NCI-H526 (cell line): ENCODE measurements at regions not wholly inside any gene's neighbourhood (a gene's known extent, or its start where the extent isn't known, plus 50 kb on each side); places are given as distances from the start of the nearest gene placed in this dataset.
A peak's percentile ranks its signal among the peaks of the same experiment; 100 is the strongest.

Experiments used
- DNase-seq, 2 experiments: peaks; one replicate each; lab custom pipeline; 2025; lab: John Stamatoyannopoulos, UW

DNA sequence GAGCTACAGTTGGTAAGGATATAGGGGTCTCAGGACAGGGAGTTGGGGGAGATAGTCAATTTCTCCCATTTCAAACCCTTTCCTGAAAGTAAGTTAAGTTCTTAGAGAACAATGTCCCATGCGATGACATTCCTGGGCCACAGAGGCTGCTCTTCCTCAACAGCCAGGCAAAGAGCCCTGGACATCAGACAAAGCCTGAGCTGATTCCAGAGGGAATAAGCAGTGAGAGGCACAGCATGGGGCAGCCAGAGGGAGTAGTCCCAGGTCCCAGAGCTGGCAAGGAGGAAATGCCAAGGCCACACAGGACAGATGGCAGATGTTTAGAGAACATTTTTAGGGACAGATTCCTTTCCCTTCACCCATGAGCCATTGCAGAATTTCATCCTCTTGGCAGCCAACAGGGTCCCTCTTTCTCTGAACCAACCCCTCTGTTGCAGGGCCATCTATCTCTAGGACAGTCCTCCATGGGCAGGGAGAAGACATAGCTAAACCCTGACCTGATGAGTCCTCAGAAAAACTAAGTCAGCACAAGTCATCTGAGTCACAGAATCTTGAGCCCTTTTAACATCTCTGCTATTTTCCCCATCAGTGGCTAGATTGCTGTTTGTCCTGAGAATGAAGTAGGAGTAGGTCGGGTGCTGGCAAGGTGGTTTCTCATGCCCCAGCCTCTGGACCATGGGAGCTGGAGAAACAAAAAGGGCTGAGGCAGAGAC lies 60.3 kb upstream of the CALM2 start:
- no peak for DNase-seq

DNA sequence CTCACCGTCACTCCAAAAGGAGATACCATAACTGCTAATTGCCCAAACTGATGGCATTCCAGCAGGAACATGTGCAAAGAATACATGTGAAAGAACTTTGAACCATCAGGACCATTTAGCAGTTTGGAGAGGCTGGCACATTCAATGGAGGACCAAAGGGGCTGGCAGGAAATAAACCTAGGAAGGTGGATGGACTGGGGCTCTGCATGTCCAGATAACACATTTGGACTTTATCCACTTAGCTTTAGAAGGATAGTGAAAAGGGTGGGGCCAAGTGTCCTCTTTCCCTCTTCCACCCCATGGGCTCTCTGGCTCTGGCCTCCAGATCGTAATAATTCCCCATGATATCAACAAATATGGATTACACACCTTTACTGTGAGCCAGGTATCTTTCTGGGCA lies 58.8 kb upstream of the CALM2 start:
- DNase-seq: no peak

DNA sequence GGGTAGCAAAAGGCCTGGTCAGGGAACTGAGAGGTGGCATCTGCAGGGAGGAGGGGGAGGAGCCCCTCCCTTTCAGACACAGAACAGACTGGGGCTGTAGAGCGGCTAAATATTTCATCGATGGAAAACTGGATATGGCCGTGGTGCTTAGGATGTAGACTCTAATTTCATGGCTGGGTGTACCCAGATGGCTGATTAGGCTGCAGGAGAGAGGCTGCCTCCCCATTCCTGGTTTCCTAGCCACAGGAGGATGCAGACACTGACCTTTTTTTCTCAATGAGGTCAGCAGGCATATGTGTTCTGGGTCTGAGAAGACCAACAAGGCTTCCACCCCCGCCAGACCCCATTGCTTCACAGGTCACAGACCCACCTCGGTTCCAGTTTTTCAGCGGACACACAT lies 58.1 kb upstream of the CALM2 start:
- DNase-seq: no peak

DNA sequence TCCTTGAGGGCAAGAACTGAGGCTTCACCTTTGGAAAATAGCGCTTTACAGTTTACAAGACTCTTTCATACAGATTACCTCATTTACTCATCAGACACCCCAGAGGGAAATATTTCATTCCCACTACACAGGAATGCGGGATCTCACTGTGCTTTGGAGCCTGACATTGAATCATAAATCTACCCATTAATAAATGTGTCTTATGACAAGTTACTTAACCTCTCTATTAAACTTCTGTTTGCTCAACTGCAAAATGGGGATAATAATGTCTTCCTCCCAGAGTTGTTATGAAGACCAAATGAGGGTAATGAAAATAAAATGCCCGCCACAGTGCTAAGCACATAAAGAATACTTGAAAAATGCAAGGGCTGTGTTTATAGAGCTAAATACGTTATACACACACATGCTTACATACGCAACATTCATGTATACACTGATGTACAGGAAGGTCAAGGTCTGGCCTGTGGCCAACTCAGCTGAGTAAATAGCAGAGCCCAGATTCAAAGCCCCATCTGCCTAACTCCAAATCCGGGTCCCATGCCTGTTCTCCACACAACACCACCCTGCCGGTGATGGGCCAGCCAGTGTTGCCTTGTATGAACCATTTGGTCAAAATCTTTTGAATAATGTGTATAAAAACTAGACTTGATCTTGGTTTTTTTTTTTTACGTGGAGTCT lies 56.6 kb upstream of the CALM2 start:
- DNase-seq: no peak

DNA sequence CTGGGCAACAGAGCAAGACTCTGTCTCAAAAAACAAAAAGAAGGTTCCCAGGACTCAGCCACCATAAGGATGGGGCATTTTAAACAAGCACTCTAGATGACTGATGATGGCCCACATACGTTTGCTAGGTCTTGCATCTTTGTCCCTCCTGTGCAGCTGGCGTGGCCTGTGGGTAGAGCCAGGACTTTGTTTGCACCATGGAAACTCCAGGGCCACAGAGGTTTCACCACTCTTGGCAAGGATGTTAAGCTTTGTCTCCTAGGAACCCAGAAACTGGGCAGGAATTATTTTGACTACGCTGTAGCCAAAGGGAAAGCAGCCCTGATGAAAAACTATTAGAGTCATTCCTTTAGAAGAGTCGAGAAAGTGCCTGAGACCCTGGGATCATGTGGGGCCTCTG lies 54.1 kb upstream of the CALM2 start:
- no peak for DNase-seq

DNA sequence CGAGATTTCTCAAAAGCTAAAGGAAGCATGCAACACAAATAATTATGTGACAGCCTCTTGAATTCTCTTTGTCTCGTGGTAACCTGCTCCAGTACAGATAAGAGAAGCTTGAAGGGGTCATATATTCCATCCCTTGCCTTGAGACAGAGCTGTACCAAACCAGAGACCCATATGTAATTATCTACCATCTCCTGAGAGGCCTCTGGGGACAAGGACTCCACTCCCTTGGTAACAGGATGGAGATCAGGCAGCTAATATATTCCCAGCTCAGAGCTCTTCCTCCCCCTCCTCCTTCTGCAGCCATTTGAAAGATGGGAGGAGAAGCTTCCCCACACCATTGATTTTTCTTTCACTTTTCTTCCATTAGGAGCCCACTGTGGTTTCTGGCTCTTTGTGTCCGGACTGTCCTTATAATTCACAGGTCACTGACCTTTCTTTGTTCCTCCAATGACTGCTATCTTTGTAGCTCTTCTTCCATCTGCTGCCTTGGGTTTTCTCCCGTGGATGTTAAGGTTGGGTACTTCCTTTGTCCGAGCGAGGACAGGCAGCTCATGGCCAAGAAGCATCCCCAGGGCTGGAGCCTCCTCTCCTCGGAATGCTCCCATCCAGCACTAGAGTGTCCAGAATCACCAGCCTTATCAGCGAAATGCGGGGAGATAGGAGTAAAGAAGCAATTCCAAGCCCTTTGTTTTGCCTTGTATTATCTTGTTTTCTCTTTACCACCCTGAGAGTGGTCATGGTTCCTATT lies 51.4 kb upstream of the CALM2 start:
- peak; percentile 69 to 73 for DNase-seq

DNA sequence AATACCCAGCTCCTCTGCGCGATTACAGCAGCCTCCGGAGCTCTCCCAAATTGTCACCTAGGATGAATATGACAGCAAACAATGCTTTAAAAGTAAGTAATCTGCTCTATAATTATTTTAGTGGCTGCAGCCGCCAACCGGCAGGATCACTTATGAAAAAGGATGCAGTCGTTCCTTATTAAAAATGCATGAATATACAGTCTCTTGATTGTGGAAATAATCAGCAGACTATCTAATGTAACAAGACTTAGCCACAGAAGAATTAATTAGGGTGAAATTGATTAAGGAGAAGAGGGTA lies 50.6 kb upstream of the CALM2 start:
- no peak for DNase-seq

DNA sequence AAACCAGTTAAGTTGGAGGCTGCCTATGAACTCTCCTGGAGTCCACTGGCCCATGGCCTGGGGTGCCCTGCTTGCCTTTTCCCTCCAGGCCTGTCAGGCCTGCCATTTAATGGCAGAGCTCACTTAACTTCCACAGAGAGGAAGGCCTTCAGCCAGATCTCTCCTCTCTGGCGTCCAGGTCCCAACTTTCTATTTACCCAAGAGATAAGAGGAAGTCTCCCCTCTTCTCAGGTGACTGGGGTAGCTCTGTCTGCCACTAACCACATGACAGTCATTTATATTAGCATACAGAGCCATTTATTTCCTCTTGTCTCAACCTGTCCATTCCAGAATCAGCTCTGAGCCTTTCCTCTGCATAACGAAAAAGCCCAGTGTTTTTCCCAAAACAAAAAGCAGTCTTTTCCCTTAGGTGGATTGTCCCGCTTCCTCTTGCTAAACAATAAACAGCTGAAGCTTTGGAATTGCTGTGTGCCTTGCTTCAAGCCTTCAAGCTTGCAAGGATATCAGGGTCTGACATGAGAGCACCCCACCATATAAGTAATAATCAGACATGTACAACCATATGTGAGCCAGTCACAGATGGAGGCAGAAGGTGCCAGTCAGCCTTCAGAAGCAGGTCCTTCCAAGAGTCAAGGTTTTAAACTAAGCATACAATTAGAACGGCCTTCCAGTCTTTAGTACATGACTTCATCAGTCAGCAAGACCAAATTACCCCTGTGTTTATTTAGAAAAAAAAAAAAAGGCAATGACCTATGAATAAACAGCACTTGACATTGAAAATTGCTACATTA lies 50.0 kb upstream of the CALM2 start:
- peak; percentile 62 to 75 for DNase-seq
